K562 (cell line): ENCODE measurements at regions not wholly inside any gene's neighbourhood (a gene's known extent, or its start where the extent isn't known, plus 50 kb on each side); places are given as distances from the start of the nearest gene placed in this dataset.

Experiments
- ATAC-seq: fragments of 200-7000 bp; cut with Tn5 transposase; 3 replicates; pipeline ENCODE4 v1.9.1; 2020; ENCODE audit warnings: moderate library complexity
- BruUV-seq: library from RNA; stranded (reverse); fragments of 400-500 nt; replicated peaks from 2 replicates; lab custom pipeline; 2021; lab: Mats Ljungman, UMichigan
- CTCF ChIA-PET: fragments of 300-600 bp; formaldehyde crosslinking; extraction: SDS; loops from one replicate; lab custom pipeline; 2021; ENCODE audit warnings: low intra/inter-chr PET ratio; lab: Yijun Ruan, JAX
- POLR2A ChIA-PET: fragments of 300-600, 350-650 bp; sonication (Branson Sonifier 250); formaldehyde crosslinking; extraction: SDS; loops from one replicate; lab custom pipeline; 2021; ENCODE audit warnings: antibody characterized with exemption, inconsistent platforms; lab: Yijun Ruan, JAX
- DNase-seq, 4 experiments: peaks; one replicate each; pipeline versions ENCODE4 v3.0.0 to v3.0.0-alpha.2; 2011 to 2018; ENCODE audit warnings: low spot score in 3 of 4, mixed read lengths in 3 of 4; ENCODE audit errors: extremely low read depth in 1 of 4
- FAIRE-seq: peaks from 2 replicates; lab custom pipeline; 2011; peaks lifted over from hg19 to GRCh38; lab: Jason Lieb, UNC
- H2AFZ ChIP-seq: 2 replicates; pipeline ENCODE4 v1.6.0; 2011; ENCODE audit warnings: low read depth, low read length, control low read depth, inconsistent platforms
- H3K27ac ChIP-seq: fragments of 200-600 bp; 3 replicates; pipeline ENCODE4 v1.8.0; 2011; ENCODE audit warnings: low read depth, mild to moderate bottlenecking, control low read depth, inconsistent platforms, low read length, moderate library complexity, mixed read lengths; ENCODE audit errors: extremely low read depth
- H3K27me3 ChIP-seq, 2 experiments: fragments of 300-600 bp in 1 of 2; 2 replicates in 1 of 2; 3 replicates in 1 of 2; pipeline versions ENCODE4 v1.6.0 to v1.8.0; 2011; ENCODE audit warnings: inconsistent platforms in 2 of 2, low read length in 2 of 2, mild to moderate bottlenecking in 1 of 2, mixed read lengths in 1 of 2, moderate library complexity in 1 of 2; ENCODE audit not compliant: control insufficient read depth in 2 of 2, insufficient read depth in 2 of 2
- H3K36me3 ChIP-seq: fragments of 300-600 bp; 3 replicates; pipeline ENCODE4 v1.8.0; 2011; ENCODE audit warnings: mild to moderate bottlenecking, low read length, inconsistent platforms; ENCODE audit not compliant: control insufficient read depth, insufficient read depth
- H3K4me1 ChIP-seq, 2 experiments: fragments of 200-600 bp in 1 of 2; replicated peaks in 1 of 2; 2 replicates in 1 of 2; 3 replicates in 1 of 2; pipeline versions ENCODE4 v1.5.1 to v1.8.0; 2011; ENCODE audit warnings: inconsistent platforms in 2 of 2, low read length in 2 of 2, mild to moderate bottlenecking in 1 of 2, mixed read lengths in 1 of 2, moderate library complexity in 1 of 2; ENCODE audit not compliant: control insufficient read depth in 2 of 2, insufficient read depth in 2 of 2
- H3K4me2 ChIP-seq: 2 replicates; pipeline ENCODE4 v1.6.1; 2011; ENCODE audit warnings: low read length, control low read depth, inconsistent platforms, mixed read lengths; ENCODE audit not compliant: insufficient read depth
- H3K4me3 ChIP-seq: fragments of 200-600 bp; sonication (generic), shearing (Covaris generic); 2 replicates; pipeline ENCODE4 v1.5.1; 2016; ENCODE audit warnings: control low read depth, inconsistent platforms
- H3K79me2 ChIP-seq: fragments of 200-600 bp; 3 replicates; pipeline ENCODE4 v1.8.0; 2011; ENCODE audit warnings: low read length, inconsistent platforms; ENCODE audit not compliant: control insufficient read depth, insufficient read depth
- H3K9ac ChIP-seq, 2 experiments: 2 replicates each; pipeline versions ENCODE4 v1.6.0 to v1.6.1; 2011; ENCODE audit warnings: low read depth in 2 of 2, low read length in 2 of 2, control low read depth in 1 of 2, inconsistent platforms in 1 of 2, mild to moderate bottlenecking in 1 of 2, mixed read lengths in 1 of 2; ENCODE audit not compliant: insufficient read depth in 1 of 2
- H3K9me1 ChIP-seq: one replicate; pipeline ENCODE4 v1.6.0; 2011; ENCODE audit warnings: inconsistent platforms, mild to moderate bottlenecking, low read length, moderate library complexity; ENCODE audit not compliant: control insufficient read depth, insufficient read depth
- H3K9me3 ChIP-seq: replicated peaks from 2 replicates; pipeline ENCODE4 v1.5.1; 2011; ENCODE audit warnings: low read depth, low read length, inconsistent platforms; ENCODE audit not compliant: control insufficient read depth, insufficient read depth
- H4K20me1 ChIP-seq: replicated peaks from 2 replicates; pipeline ENCODE4 v1.6.1; 2011; ENCODE audit warnings: low read length, inconsistent platforms, mixed read lengths; ENCODE audit not compliant: control insufficient read depth, insufficient read depth
- AFF4 ChIP-seq: sonication (generic); formaldehyde crosslinking; IDR thresholded peaks from 2 replicates; pipeline ENCODE4 v1.8.0; 2023; ENCODE audit warnings: mild to moderate bottlenecking, missing genetic modification reagents
- E2F1 ChIP-seq: sonication (generic); formaldehyde crosslinking; IDR thresholded peaks from 2 replicates; pipeline ENCODE4 v1.8.1; 2023; ENCODE audit warnings: mild to moderate bottlenecking, missing genetic modification reagents, moderate library complexity
- GABPB2 ChIP-seq: fragments of 250-450 bp; sonication (Bioruptor Pico); conservative IDR thresholded peaks from 2 replicates; pipeline ENCODE4 v1.5.1; 2021; ENCODE audit warnings: mild to moderate bottlenecking
- HDAC2 ChIP-seq: fragments of 450-650 bp; IDR thresholded peaks from 2 replicates; pipeline ENCODE4 v1.6.1; 2016; ENCODE audit warnings: mild to moderate bottlenecking
- NCOA4 ChIP-seq: fragments of 450-650 bp; IDR thresholded peaks from 2 replicates; pipeline ENCODE4 v1.6.1; 2018; ENCODE audit warnings: mild to moderate bottlenecking; ENCODE audit not compliant: partially characterized antibody
- NR4A1 ChIP-seq, 2 experiments: fragments of 250-450 bp in 1 of 2; fragments of 450-650 bp in 1 of 2; sonication (Bioruptor Pico) in 1 of 2; IDR thresholded peaks; 2 replicates each; pipeline versions ENCODE4 v1.4.0 to v1.6.1; 2016 to 2020; ENCODE audit warnings: mild to moderate bottlenecking in 2 of 2, missing compliant biosample characterization in 1 of 2, missing genetic modification characterization in 1 of 2, moderate library complexity in 1 of 2
- POLR2AphosphoS2 ChIP-seq: IDR thresholded peaks from 2 replicates; pipeline ENCODE4 v1.6.1; 2012; ENCODE audit warnings: low read length, improper control_type of control experiment
- RBM15 ChIP-seq: fragments of 200-400 bp; formaldehyde crosslinking; IDR thresholded peaks from 2 replicates; pipeline ENCODE4 v1.6.1; 2018; ENCODE audit warnings: mild to moderate bottlenecking, low read length, moderate library complexity; ENCODE audit not compliant: insufficient read depth
- TBP ChIP-seq: optimal IDR thresholded peaks from 2 replicates; pipeline ENCODE3; 2011; ENCODE audit warnings: low read depth, low read length, improper control_type of control experiment
- U2AF1 ChIP-seq: fragments of 200-400 bp; formaldehyde crosslinking; optimal IDR thresholded peaks from 2 replicates; pipeline ENCODE3; 2017; ENCODE audit warnings: mild to moderate bottlenecking, low read depth, low read length, moderate library complexity
- ZHX1 ChIP-seq: fragments of 150-350 bp; conservative IDR thresholded peaks from 2 replicates; pipeline ENCODE4 v1.6.1; 2014; ENCODE audit warnings: low read length
- WGBS: fragments of 100-300 bp; shearing (Covaris generic); methylation state at CpG from one replicate; pipeline ENCODE4 v1.1.6; 2016; ENCODE audit warnings: low coverage, mixed read lengths; ENCODE audit not compliant: insufficient coverage; ENCODE audit errors: missing lambda C conversion rate; 5-methylcytosine and 5-hydroxymethylcytosine counted together
- in situ Hi-C: fragments of 300-500 bp; cut with MboI; formaldehyde crosslinking; loops from 4 replicates; pipeline ENCODE4 v1.15.0; 2018; ENCODE audit warnings: inconsistent platforms, mixed read lengths
- intact Hi-C: fragments of 100-400 bp; cut with micrococcal nuclease; formaldehyde crosslinking; loops from 2 replicates; pipeline ENCODE4 v1.14.2; 2022

DNA sequence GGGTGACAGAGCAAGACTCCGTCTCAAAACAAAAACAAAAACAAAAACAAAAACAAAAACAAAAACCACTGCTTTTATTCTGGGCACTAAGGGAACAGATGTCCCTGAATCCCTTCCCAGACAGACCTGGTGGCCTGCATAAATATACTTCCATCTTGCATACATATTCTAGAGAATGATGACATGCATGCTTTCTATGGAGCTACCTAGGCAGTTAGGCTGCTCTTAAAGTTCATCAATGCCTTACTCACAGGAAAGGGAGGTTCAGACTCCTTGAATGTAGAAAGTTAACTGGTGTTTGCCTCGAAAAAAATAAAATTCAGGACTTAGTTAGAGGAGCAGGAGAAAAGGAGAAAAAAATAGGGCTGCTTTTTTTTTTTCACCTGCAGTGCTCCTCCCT lies 72.6 kb downstream of the C3orf38 start (continued):
- no peak for TF ChIP-seq NCOA4

DNA sequence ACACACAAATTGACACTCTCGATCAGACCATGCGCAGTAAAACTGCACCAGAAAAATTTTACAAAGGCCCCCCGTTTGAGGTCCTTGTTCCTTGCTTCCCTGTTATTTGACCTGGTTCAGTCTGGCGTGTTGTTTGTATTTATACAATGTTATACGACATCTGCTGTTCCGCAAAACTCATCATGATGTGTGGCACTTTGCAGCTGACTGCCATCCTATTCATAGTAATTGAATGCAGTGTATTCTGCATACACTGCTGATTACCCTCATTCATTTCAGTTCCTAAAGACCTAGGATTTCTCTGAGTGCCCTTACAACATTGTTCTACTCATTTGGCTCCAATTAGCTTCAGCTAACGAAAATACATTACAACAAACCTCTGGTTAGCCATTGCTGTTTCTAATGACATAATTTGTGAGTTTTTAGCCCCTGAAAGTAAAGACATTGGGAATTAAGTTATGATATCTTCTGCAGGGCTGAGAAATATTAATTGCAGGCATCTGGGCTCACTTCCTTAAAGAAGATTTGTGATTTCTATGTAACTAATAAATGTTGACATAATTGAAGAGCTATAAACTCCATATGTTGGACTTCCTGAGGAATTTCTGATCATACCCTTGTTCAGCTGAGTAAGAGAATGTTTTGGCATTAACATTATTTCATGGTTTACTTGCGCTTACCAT lies 75.7 kb downstream of the C3orf38 start:
- H3K4me3 ChIP-seq = no peak overlapping the region
- in situ Hi-C loops = no loop called here
- no peak for TF ChIP-seq HDAC2
- no peak for TF ChIP-seq AFF4 (CRISPR knock-in tag)
- no peak for TF ChIP-seq U2AF1
- no peak for TF ChIP-seq TBP
- TF ChIP-seq NR4A1 (CRISPR knock-in tag; IDR thresholded peaks at IDR 0.05) = no peak
- no peak for TF ChIP-seq NR4A1 (tag; IDR thresholded peaks at IDR 0.05)
- TF ChIP-seq POLR2AphosphoS2 = no peak
- no peak for TF ChIP-seq GABPB2 (CRISPR knock-in tag)
- TF ChIP-seq RBM15 = no peak
- no peak for TF ChIP-seq ZHX1
- no peak for TF ChIP-seq E2F1 (CRISPR knock-in tag)
- TF ChIP-seq, all 486 proteins: peak for 0

More for the DNA sequence above, 75.7 kb downstream of the C3orf38 start:
- Histone ChIP-seq H3K4me2 (no peak overlapping the region), H3K9me3 (no peaks in the 10 kb centered on the region), H2AFZ (no peak overlapping the region), H4K20me1 (no peaks in the 10 kb centered on the region), H3K79me2 (no peaks in the 10 kb centered on the region), H3K9me1 (no peaks in the 10 kb centered on the region), H3K27ac (no peak overlapping the region), H3K4me1 (no peaks in the 10 kb centered on the region), H3K36me3 (no peaks in the 10 kb centered on the region), H3K9ac (no peak overlapping the region), H3K27me3 (no peaks in the 10 kb centered on the region)
- BruUV-seq = no TSS peak
- DNase-seq = no peak
- no peak for ATAC-seq
- intact Hi-C loops = no loop called here
- ChIA-PET POLR2A (no interaction called here), CTCF (no interaction called here)
- FAIRE-seq = no peak
- 4% methylated on average over 8 of the region's 8 CpGs for WGBS
